ENCODE measurements at regions not wholly inside any gene's neighbourhood (a gene's known extent, or its start where the extent isn't known, plus 50 kb on each side); places are given as distances from the start of the nearest gene placed in this dataset.

GRCh38 chr12:115407723-115408122 lies 723.7 kb upstream of the TBX3 start:
- no peaks in the 10 kb centered on the region for H3K27me3 ChIP-seq (ENCODE audit: control insufficient read depth in 4 of 4, insufficient read depth in 4 of 4, low read length in 3 of 4)
- no peaks in the 10 kb centered on the region for H3K4me1 ChIP-seq (ENCODE audit: control insufficient read depth in 4 of 4, insufficient read depth in 4 of 4, low read length in 3 of 4)
- no peaks in the 10 kb centered on the region for H3K9me3 ChIP-seq (ENCODE audit: control insufficient read depth in 4 of 4, low read length in 3 of 4)
- DNase-seq (ENCODE audit: low spot score), result no peak
- H3K9ac ChIP-seq (ENCODE audit: low read depth in 1 of 2, low read length in 2 of 2), result no peak overlapping the region
- no peaks in the 10 kb centered on the region for H3K36me3 ChIP-seq (ENCODE audit: control insufficient read depth in 4 of 4, insufficient read depth in 3 of 4, low read depth in 1 of 4, low read length in 3 of 4)
- H3K27ac ChIP-seq (ENCODE audit: low read depth in 1 of 2, low read length in 2 of 2), result no peak overlapping the region
- no peak overlapping the region for H3K4me3 ChIP-seq (ENCODE audit: low read depth in 1 of 3, low read length in 3 of 3)
- TF ChIP-seq ZBTB33 (IDR thresholded peaks at IDR 0.05) (no peak), RAD21 (IDR thresholded peaks at IDR 0.05) (no peak), ATF3 (IDR thresholded peaks at IDR 0.05) (no peak), FOXA2 (IDR thresholded peaks at IDR 0.05) (no peak), NR2F2 (IDR thresholded peaks at IDR 0.05) (no peak), SP1 (IDR thresholded peaks at IDR 0.05) (no peak), FOXA1 (IDR thresholded peaks at IDR 0.05) (no peak), HNF4G (IDR thresholded peaks at IDR 0.05) (no peak), CTCF (IDR thresholded peaks at IDR 0.05; ENCODE audit: low read depth, low read length, missing input control) (no peak), HNF4A (conservative IDR thresholded peaks at IDR 0.05) (no peak), JUND (IDR thresholded peaks at IDR 0.05) (no peak), YY1 (IDR thresholded peaks at IDR 0.05) (no peak), REST (IDR thresholded peaks at IDR 0.05) (no peak), EGR1 (IDR thresholded peaks at IDR 0.05; ENCODE audit: low read depth in 2 of 2) (no peak)

GRCh38 chr12:115407036-115407435 lies 723.1 kb upstream of the TBX3 start:
- no peaks in the 10 kb centered on the region for H3K36me3 ChIP-seq (ENCODE audit: control insufficient read depth in 4 of 4, insufficient read depth in 3 of 4, low read depth in 1 of 4, low read length in 3 of 4)
- no peak overlapping the region for H3K27ac ChIP-seq (ENCODE audit: low read depth in 1 of 2, low read length in 2 of 2)
- H3K27me3 ChIP-seq (ENCODE audit: control insufficient read depth in 4 of 4, insufficient read depth in 4 of 4, low read length in 3 of 4), result no peaks in the 10 kb centered on the region
- H3K4me1 ChIP-seq (ENCODE audit: control insufficient read depth in 4 of 4, insufficient read depth in 4 of 4, low read length in 3 of 4), result no peaks in the 10 kb centered on the region
- H3K4me3 ChIP-seq (ENCODE audit: low read depth in 1 of 3, low read length in 3 of 3), result no peak overlapping the region
- no peak for TF ChIP-seq EGR1 (IDR thresholded peaks at IDR 0.05; ENCODE audit: low read depth in 2 of 2)
- no peak for TF ChIP-seq REST (IDR thresholded peaks at IDR 0.05)
- TF ChIP-seq CTCF (IDR thresholded peaks at IDR 0.05; ENCODE audit: low read depth, low read length, missing input control), result no peak
- no peak for TF ChIP-seq JUND (IDR thresholded peaks at IDR 0.05)
- H3K9ac ChIP-seq (ENCODE audit: low read depth in 1 of 2, low read length in 2 of 2), result no peak overlapping the region
- WGBS, result 85% methylated on average over 6 of the region's 6 CpGs
- H3K9me3 ChIP-seq (ENCODE audit: control insufficient read depth in 4 of 4, low read length in 3 of 4), result no peaks in the 10 kb centered on the region
- DNase-seq (ENCODE audit: low spot score), result no peak

Measured in liver (tissue), 8 donors.